Neural cell (in vitro differentiated cells): ENCODE measurements at regions not wholly inside any gene's neighbourhood (a gene's known extent, or its start where the extent isn't known, plus 50 kb on each side); places are given as distances from the start of the nearest gene placed in this dataset.

Source experiments
- CTCF ChIP-seq: fragments of 450-650 bp; IDR thresholded peaks from 2 replicates; pipeline ENCODE4 v1.5.1; 2014; ENCODE audit warnings: antibody characterized with exemption, mild to moderate bottlenecking, moderate library complexity; ENCODE audit not compliant: poor library complexity, severe bottlenecking
- EZH2 ChIP-seq: fragments of 200-600, 300-800 bp; shearing (Covaris generic), sonication (generic); IDR thresholded peaks from 2 replicates; pipeline ENCODE4 v1.6.1; 2014; ENCODE audit warnings: antibody characterized with exemption, low read length, borderline replicate concordance, mild to moderate bottlenecking; ENCODE audit not compliant: insufficient read depth, poor library complexity, severe bottlenecking
- POLR2AphosphoS5 ChIP-seq: IDR thresholded peaks from 2 replicates; pipeline ENCODE4 v1.6.1; 2012
- RAD21 ChIP-seq: fragments of 450-650 bp; conservative IDR thresholded peaks from 2 replicates; pipeline ENCODE4 v1.6.1; 2014; ENCODE audit warnings: antibody characterized with exemption, mild to moderate bottlenecking, moderate library complexity
- REST ChIP-seq: IDR thresholded peaks from 2 replicates; pipeline ENCODE4 v1.6.1; 2012; ENCODE audit warnings: borderline replicate concordance

GRCh38 chr4:72959411-72959810, 110.1 kb downstream of the COX18 start:
- TF ChIP-seq POLR2AphosphoS5 (no peak), EZH2 (no peak), CTCF (no peak), RAD21 (no peak), REST (no peak)
